ENCODE measurements at regions not wholly inside any gene's neighbourhood (a gene's known extent, or its start where the extent isn't known, plus 50 kb on each side); places are given as distances from the start of the nearest gene placed in this dataset.

DNA sequence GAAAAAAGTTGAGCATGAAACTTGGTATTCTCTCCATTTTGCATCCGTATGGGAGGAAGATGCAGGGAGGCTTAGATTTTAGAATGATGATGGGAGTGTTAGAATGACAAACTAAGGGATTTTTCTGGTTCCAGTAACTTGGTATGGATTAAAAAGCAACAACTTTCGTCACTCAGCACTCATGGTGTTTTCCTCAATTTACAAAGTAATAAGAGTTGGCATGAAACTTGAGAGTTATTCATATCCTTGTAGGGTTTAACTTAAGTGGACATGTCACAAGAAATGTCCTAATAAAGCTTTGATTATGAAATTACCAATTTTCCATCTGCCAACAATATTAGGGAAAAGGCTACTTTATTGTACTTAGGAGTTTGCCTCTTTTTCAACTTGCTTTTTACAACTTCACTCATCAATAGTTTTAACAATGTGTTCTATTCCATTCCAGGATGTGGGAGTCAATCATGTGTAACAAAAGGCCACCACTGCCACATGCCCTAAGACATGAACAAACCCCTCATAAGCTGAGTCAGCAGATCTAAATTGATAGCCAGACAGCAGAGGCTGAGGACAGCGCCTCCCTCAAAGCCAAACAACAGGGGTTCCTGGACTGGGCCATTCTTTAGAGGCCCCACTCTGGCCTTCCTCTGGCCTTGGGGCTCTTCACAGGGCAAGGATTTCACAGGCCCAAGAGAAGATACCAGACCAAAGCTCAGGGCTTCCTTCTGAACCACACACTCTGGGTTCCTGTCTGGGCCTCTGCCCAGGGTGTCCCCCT, 265.8 kb downstream of the TNS1 start:
- TF ChIP-seq POLR2A (IDR thresholded peaks at IDR 0.05; ENCODE audit: low read depth, low read length) (no peak), POLR2AphosphoS5 (IDR thresholded peaks at IDR 0.05; ENCODE audit: low read depth, low read length) (no peak), TAF1 (IDR thresholded peaks at IDR 0.05; ENCODE audit: low read depth, low read length) (no peak), PAX5 (IDR thresholded peaks at IDR 0.05; ENCODE audit: insufficient read depth, low read length, severe bottlenecking) (no peak), SPI1 (IDR thresholded peaks at IDR 0.05; ENCODE audit: low read depth, low read length) (no peak), POU2F2 (IDR thresholded peaks at IDR 0.05; ENCODE audit: low read depth, low read length) (no peak)
